ENCODE measurements at regions not wholly inside any gene's neighbourhood (a gene's known extent, or its start where the extent isn't known, plus 50 kb on each side); places are given as distances from the start of the nearest gene placed in this dataset.

DNA sequence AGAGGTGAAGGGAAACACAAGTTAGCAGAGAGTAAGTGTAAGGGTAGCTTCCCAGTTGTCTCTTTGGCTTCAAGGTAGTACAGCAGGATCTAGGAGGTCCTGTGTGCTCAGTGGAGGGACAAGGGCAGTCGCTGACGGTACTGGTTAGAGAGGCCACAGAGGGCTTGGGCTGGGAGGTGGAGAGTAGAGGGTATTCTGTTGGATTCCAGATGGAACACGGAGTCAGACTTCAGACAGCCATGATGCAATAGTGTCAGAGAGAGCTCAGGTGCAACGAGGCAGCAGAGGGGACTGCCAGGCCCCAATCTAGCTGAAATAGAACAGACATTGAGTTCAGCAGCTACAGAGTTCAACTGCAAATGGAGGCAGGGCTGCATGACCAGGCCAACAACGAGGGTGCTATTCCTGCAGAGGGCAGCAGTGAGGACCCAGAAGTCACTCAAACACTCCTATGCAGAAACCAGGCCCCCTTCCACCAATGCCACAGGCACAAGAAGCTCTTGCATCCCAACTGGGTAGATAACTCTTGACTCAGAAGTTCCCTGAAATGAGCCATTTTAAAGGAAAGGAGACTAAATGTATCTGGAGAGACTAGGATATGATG is 325.0 kb upstream of the ESRRG start:
- TF ChIP-seq, protein P1, sequence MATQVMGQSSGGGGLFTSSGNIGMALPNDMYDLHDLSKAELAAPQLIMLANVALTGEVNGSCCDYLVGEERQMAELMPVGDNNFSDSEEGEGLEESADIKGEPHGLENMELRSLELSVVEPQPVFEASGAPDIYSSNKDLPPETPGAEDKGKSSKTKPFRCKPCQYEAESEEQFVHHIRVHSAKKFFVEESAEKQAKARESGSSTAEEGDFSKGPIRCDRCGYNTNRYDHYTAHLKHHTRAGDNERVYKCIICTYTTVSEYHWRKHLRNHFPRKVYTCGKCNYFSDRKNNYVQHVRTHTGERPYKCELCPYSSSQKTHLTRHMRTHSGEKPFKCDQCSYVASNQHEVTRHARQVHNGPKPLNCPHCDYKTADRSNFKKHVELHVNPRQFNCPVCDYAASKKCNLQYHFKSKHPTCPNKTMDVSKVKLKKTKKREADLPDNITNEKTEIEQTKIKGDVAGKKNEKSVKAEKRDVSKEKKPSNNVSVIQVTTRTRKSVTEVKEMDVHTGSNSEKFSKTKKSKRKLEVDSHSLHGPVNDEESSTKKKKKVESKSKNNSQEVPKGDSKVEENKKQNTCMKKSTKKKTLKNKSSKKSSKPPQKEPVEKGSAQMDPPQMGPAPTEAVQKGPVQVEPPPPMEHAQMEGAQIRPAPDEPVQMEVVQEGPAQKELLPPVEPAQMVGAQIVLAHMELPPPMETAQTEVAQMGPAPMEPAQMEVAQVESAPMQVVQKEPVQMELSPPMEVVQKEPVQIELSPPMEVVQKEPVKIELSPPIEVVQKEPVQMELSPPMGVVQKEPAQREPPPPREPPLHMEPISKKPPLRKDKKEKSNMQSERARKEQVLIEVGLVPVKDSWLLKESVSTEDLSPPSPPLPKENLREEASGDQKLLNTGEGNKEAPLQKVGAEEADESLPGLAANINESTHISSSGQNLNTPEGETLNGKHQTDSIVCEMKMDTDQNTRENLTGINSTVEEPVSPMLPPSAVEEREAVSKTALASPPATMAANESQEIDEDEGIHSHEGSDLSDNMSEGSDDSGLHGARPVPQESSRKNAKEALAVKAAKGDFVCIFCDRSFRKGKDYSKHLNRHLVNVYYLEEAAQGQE (IDR thresholded peaks at IDR 0.05; ENCODE audit: low read depth): no peak
- no peak for TF ChIP-seq EP300 (IDR thresholded peaks at IDR 0.05; ENCODE audit: borderline replicate concordance)
- no peak for TF ChIP-seq TAF1 (IDR thresholded peaks at IDR 0.05; ENCODE audit: low read depth)
- TF ChIP-seq NFIC (IDR thresholded peaks at IDR 0.05): no peak
- peak; percentile 30; the same call in 1 of the 2 replicates for TF ChIP-seq RAD21 (IDR thresholded peaks at IDR 0.05; ENCODE audit: low read depth)
- TF ChIP-seq, protein P2, sequence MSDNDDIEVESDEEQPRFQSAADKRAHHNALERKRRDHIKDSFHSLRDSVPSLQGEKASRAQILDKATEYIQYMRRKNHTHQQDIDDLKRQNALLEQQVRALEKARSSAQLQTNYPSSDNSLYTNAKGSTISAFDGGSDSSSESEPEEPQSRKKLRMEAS (IDR thresholded peaks at IDR 0.05): no peak
- no peak for TF ChIP-seq CREB1 (IDR thresholded peaks at IDR 0.05; ENCODE audit: low read depth)
